Stimulated activated naive CD8-positive, alpha-beta T cell treated with anti-CD3 and anti-CD28 coated beads, Interleukin-15, Interleukin-2, amounts not matched to agents 100 ng/mL and 50 ng/mL, for 24 hours (primary cell): ENCODE measurements at regions not wholly inside any gene's neighbourhood (a gene's known extent, or its start where the extent isn't known, plus 50 kb on each side); places are given as distances from the start of the nearest gene placed in this dataset.
"Not testable (repeated sequence)": the region's sequence is repeated elsewhere in the genome, so short reads cannot be mapped to it uniquely, and the experiment has no call there.

ENCODE experiments used
- H3K27ac Mint-ChIP-seq: one replicate; pipeline ENCODE4 v1.8.0; 2021; ENCODE audit warnings: mild to moderate bottlenecking, mixed read lengths
- H3K27me3 Mint-ChIP-seq: one replicate; pipeline ENCODE4 v1.8.0; 2021; ENCODE audit warnings: mixed read lengths
- H3K36me3 Mint-ChIP-seq: one replicate; pipeline ENCODE4 v1.8.0; 2021; ENCODE audit warnings: low read depth, mixed read lengths
- H3K4me1 Mint-ChIP-seq: one replicate; pipeline ENCODE4 v1.8.0; 2021; ENCODE audit warnings: low read depth, mixed read lengths
- H3K4me3 Mint-ChIP-seq: one replicate; pipeline ENCODE4 v1.8.0; 2021; ENCODE audit warnings: mild to moderate bottlenecking, mixed read lengths
- H3K9me3 Mint-ChIP-seq: one replicate; pipeline ENCODE4 v1.8.0; 2021; ENCODE audit warnings: mixed read lengths

GRCh38 chr22:12613907-12614306, 2914.1 kb upstream of the OR11H1 start:
- not testable (repeated sequence) for H3K4me3 Mint-ChIP-seq, H3K36me3 Mint-ChIP-seq, H3K27ac Mint-ChIP-seq, H3K4me1 Mint-ChIP-seq, H3K27me3 Mint-ChIP-seq
- H3K9me3 Mint-ChIP-seq = peaks cover 20% of the 10 kb centered on the region

GRCh38 chr22:12626894-12627293, 2901.1 kb upstream of the OR11H1 start:
- H3K27ac Mint-ChIP-seq, H3K27me3 Mint-ChIP-seq, H3K4me1 Mint-ChIP-seq, H3K36me3 Mint-ChIP-seq, H3K4me3 Mint-ChIP-seq: not testable (repeated sequence)
- H3K9me3 Mint-ChIP-seq = peaks cover 24% of the 10 kb centered on the region

GRCh38 chr22:12629815-12630214, 2898.2 kb upstream of the OR11H1 start:
- not testable (repeated sequence) for H3K4me3 Mint-ChIP-seq, H3K36me3 Mint-ChIP-seq, H3K27me3 Mint-ChIP-seq, H3K27ac Mint-ChIP-seq, H3K4me1 Mint-ChIP-seq
- H3K9me3 Mint-ChIP-seq = peaks cover 32% of the 10 kb centered on the region

- H3K4me3 Mint-ChIP-seq, H3K27me3 Mint-ChIP-seq, H3K27ac Mint-ChIP-seq, H3K36me3 Mint-ChIP-seq, H3K4me1 Mint-ChIP-seq: not testable (repeated sequence)
- peaks cover 40% of the 10 kb centered on the region for H3K9me3 Mint-ChIP-seq
Observed at GRCh38 chr22:12630965-12631364, 2897.0 kb upstream of the OR11H1 start.

GRCh38 chr22:12637566-12638166, 2890.3 kb upstream of the OR11H1 start:
- H3K9me3 Mint-ChIP-seq = peaks cover 44% of the 10 kb centered on the region
- H3K27ac Mint-ChIP-seq, H3K4me3 Mint-ChIP-seq, H3K36me3 Mint-ChIP-seq, H3K4me1 Mint-ChIP-seq, H3K27me3 Mint-ChIP-seq: not testable (repeated sequence)

GRCh38 chr22:12638319-12638718, 2889.7 kb upstream of the OR11H1 start:
- H3K27me3 Mint-ChIP-seq, H3K36me3 Mint-ChIP-seq, H3K4me3 Mint-ChIP-seq, H3K4me1 Mint-ChIP-seq, H3K27ac Mint-ChIP-seq: not testable (repeated sequence)
- H3K9me3 Mint-ChIP-seq = peaks cover 44% of the 10 kb centered on the region
